Loucy (cell line): ENCODE measurements at regions not wholly inside any gene's neighbourhood (a gene's known extent, or its start where the extent isn't known, plus 50 kb on each side); places are given as distances from the start of the nearest gene placed in this dataset.
A peak's percentile ranks its signal among the peaks of the same experiment; 100 is the strongest.

Experiments used
- CTCF ChIP-seq: fragments of 200-600 bp; sonication (generic); conservative IDR thresholded peaks from 2 replicates; pipeline ENCODE4 v1.5.1; 2014; ENCODE audit warnings: mild to moderate bottlenecking, antibody characterized with exemption, low read length
- EZH2phosphoT487 ChIP-seq: fragments of 200-600 bp; IDR thresholded peaks from 2 replicates; pipeline ENCODE4 v1.6.1; 2018; ENCODE audit warnings: antibody characterized with exemption, mild to moderate bottlenecking, moderate library complexity, borderline replicate concordance

- TF ChIP-seq CTCF (peak; percentile 52), EZH2phosphoT487 (no peak)
Observed at GRCh38 chr4:13907255-13907751, 279.8 kb upstream of the BOD1L1 start.
